M059J (cell line): ENCODE measurements at regions not wholly inside any gene's neighbourhood (a gene's known extent, or its start where the extent isn't known, plus 50 kb on each side); places are given as distances from the start of the nearest gene placed in this dataset.
A peak's percentile ranks its signal among the peaks of the same experiment; 100 is the strongest.

ENCODE experiments used
- DNase-seq: peaks from one replicate; pipeline ENCODE4 v3.0.0-alpha.2; 2012; ENCODE audit warnings: low read depth

- peak; percentile 18 for DNase-seq
These were observed 152.0 kb downstream of the KCNA5 start for GRCh38 chr12:5195691-5196090.

GRCh38 chr12:5197131-5197530, 153.5 kb downstream of the KCNA5 start:
- peak; percentile 95 for DNase-seq

- DNase-seq = peak; percentile 15
These were observed 154.0 kb downstream of the KCNA5 start for GRCh38 chr12:5197656-5198055.

GRCh38 chr12:5200278-5201087, 156.8 kb downstream of the KCNA5 start:
- peak; percentile 52 for DNase-seq

- peak; percentile 62 for DNase-seq
These were observed 158.0 kb downstream of the KCNA5 start for GRCh38 chr12:5201554-5202218.

- no peak for DNase-seq
These were observed 159.6 kb downstream of the KCNA5 start for GRCh38 chr12:5203274-5203673.

- DNase-seq = no peak
These were observed 160.0 kb downstream of the KCNA5 start for GRCh38 chr12:5203720-5204119.

GRCh38 chr12:5204271-5204670, 160.6 kb downstream of the KCNA5 start:
- no peak for DNase-seq

GRCh38 chr12:5204831-5205230, 161.2 kb downstream of the KCNA5 start:
- DNase-seq = no peak

GRCh38 chr12:5206401-5207175, 162.9 kb downstream of the KCNA5 start:
- DNase-seq = no peak

- DNase-seq = no peak
These were observed 166.7 kb downstream of the KCNA5 start for GRCh38 chr12:5210179-5210922.

GRCh38 chr12:5210923-5211290, 167.2 kb downstream of the KCNA5 start:
- DNase-seq = no peak

- DNase-seq = no peak
These were observed 169.7 kb downstream of the KCNA5 start for GRCh38 chr12:5213336-5213735.

GRCh38 chr12:5213990-5214389, 170.3 kb downstream of the KCNA5 start:
- DNase-seq = no peak

- no peak for DNase-seq
These were observed 174.3 kb downstream of the KCNA5 start for GRCh38 chr12:5217936-5218335.

- no peak for DNase-seq
These were observed 176.4 kb downstream of the KCNA5 start for GRCh38 chr12:5220099-5220498.

- DNase-seq = peak; percentile 73
These were observed 177.2 kb downstream of the KCNA5 start for GRCh38 chr12:5220835-5221234.

GRCh38 chr12:5222011-5222461, 178.4 kb downstream of the KCNA5 start:
- no peak for DNase-seq

- no peak for DNase-seq
These were observed 179.1 kb downstream of the KCNA5 start for GRCh38 chr12:5222729-5223128.

GRCh38 chr12:5223881-5224280, 180.2 kb downstream of the KCNA5 start:
- DNase-seq = no peak

GRCh38 chr12:5226581-5226980, 182.9 kb downstream of the KCNA5 start:
- DNase-seq = no peak
